Fibroblast of villous mesenchyme (primary cell): ENCODE measurements at regions not wholly inside any gene's neighbourhood (a gene's known extent, or its start where the extent isn't known, plus 50 kb on each side); places are given as distances from the start of the nearest gene placed in this dataset.

ENCODE experiments used
- DNase-seq: peaks from one replicate; pipeline ENCODE4 v3.0.0-alpha.2; 2010; ENCODE audit warnings: low read depth
- H3K4me3 ChIP-seq: 2 replicates; pipeline ENCODE4 v1.5.1; 2011; ENCODE audit warnings: low read depth, mild to moderate bottlenecking, low read length
- CTCF ChIP-seq: IDR thresholded peaks from 2 replicates; pipeline ENCODE4 v1.5.1; 2012; ENCODE audit warnings: low read depth, mild to moderate bottlenecking, low read length; ENCODE audit not compliant: insufficient read depth

GRCh38 chr1:183735069-183735860, 69.7 kb upstream of the RGL1 start:
- TF ChIP-seq CTCF = no peak
- no peak overlapping the region for H3K4me3 ChIP-seq
- DNase-seq = peak; percentile 59

- DNase-seq = peak; percentile 86
- H3K4me3 ChIP-seq = no peak overlapping the region
- no peak for TF ChIP-seq CTCF
Observed at GRCh38 chr1:183734543-183735036, 70.3 kb upstream of the RGL1 start.

DNA sequence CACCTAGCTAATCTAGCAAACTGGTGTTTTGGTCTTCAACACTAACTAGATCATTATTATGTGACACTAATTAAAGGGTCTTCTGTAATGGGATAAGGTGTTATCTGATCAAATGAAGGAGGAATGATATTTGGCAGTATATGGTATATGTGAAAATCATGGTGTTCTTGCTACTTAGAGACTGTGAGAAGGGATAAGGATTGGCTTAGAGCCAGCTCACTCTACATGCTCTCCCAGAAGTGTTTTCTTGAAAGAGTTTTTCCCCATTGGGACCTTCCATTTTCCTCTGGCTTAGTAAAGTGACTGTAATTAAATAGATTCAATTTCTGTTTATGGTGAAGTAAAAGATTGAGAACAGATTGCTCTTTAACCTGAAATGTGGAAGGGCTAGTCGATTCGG, 71.2 kb upstream of the RGL1 start:
- DNase-seq = no peak
- TF ChIP-seq CTCF = no peak

DNA sequence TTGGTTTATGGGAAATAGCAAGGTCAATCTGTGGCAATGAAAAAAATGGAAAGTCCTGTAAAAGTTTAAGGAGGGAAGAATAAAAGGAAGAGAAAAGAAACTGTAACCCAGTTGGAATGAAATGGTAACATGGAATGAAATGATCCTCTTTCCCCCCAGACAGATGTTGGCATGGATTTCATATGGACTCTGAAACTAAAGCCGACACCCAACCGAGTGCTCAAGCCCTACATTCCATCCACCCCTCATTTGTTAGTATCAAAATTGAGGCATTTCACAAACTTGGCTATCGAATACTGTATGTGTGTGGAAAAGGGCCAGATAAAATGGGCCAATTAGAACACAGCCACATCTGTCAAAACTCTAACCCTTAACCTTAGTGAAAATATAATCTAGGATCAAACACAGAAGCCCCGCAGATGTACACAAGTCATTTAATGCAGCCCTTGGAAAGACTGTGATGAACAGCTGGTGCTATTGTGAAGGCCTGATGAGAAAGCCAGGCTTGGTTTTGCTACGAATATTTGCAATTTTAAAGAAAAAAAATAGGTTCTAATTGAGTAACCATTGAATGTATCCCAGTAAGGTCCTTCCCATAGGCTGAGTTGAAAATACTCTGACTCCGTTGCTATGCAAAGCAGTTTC, 72.6 kb upstream of the RGL1 start:
- no peak overlapping the region for H3K4me3 ChIP-seq
- no peak for TF ChIP-seq CTCF
- DNase-seq = no peak

More for the DNA sequence above, 71.2 kb upstream of the RGL1 start:
- no peak overlapping the region for H3K4me3 ChIP-seq

DNA sequence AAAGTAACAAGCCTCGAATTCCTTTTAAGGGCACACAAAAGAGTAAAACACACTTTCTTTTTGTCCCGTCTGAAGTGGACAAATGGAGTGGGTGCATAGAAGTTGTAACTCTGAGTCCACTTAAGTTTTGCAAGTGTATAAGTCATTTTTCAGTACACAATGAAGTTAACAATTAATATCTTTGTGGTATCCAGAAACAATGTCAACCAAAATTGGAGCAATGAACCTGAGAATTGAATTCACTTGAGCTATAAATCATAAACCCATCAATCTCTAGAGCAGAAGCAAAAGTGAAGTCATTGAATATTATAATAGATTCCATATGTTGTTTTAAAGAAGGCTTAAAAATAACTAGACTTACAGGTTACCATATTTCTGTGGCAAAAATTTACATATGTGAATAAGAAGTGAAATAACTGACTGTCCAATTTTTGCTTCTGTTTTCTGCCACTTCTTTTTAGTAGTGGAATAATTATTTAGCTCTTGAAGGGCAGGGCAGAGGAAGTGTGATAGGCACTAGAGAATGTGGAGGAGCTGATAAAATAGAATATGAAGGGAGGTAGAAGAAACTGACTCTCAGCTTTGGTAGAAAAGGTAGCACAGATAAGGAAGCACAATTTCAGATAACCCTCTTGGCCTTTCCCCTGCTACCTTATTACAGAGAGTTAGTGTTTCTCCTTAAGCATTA, 73.9 kb upstream of the RGL1 start:
- H3K4me3 ChIP-seq = no peak overlapping the region
- no peak for DNase-seq
- TF ChIP-seq CTCF = no peak

DNA sequence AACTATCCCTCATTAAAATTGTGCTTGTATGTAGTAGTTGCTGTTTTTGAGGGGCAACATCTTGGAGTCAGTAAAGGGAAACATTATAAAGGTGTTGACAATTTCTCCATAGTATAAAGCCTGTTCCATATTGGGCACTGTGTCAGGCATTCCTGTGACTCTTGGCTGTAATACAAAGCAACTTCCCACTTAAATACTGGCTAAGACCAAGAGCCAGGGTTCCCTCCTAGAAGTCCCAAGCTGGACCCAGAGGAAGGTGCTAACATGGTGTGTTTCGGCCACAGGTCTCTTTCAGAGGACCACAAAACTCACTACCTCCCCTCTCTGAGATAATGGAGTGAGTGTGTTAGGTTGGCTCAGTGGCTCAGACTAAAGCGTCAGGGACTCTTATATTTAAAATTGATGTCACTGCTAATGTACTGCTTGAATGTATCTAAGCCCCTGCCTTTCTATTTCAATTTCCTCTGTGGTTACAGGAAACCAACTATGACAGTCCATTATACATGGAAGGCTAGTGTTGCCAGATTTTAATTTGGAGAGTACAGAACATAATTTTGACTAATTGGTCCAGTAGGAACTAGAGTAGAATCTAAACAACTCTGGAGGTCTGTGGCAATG, 74.7 kb upstream of the RGL1 start:
- no peak overlapping the region for H3K4me3 ChIP-seq
- TF ChIP-seq CTCF = no peak
- DNase-seq = no peak
